Brain microvascular endothelial cell (primary cell): ENCODE measurements at regions not wholly inside any gene's neighbourhood (a gene's known extent, or its start where the extent isn't known, plus 50 kb on each side); places are given as distances from the start of the nearest gene placed in this dataset.

ENCODE experiments used
- DNase-seq: peaks from one replicate; pipeline ENCODE4 v3.0.0-alpha.2; 2020
- H3K27ac ChIP-seq: fragments of 250-450 bp; sonication (Bioruptor Pico); 2 replicates; pipeline ENCODE4 v1.5.1; 2020; ENCODE audit warnings: mild to moderate bottlenecking, moderate library complexity
- H3K27me3 ChIP-seq: fragments of 250-450 bp; sonication (Bioruptor Pico); replicated peaks from 2 replicates; pipeline ENCODE4 v1.5.1; 2020; ENCODE audit warnings: mild to moderate bottlenecking
- H3K36me3 ChIP-seq: fragments of 250-450 bp; sonication (Bioruptor Pico); replicated peaks from 2 replicates; pipeline ENCODE4 v1.5.1; 2020; ENCODE audit warnings: mild to moderate bottlenecking
- H3K4me3 ChIP-seq: 2 replicates; pipeline ENCODE4 v1.5.1; 2011; ENCODE audit warnings: low read depth, mild to moderate bottlenecking, control low read depth, low read length, moderate library complexity
- CTCF ChIP-seq: IDR thresholded peaks from 2 replicates; pipeline ENCODE4 v1.5.1; 2011; ENCODE audit warnings: low read depth, mild to moderate bottlenecking, moderate library complexity, low read length, control low read depth, inconsistent platforms; ENCODE audit errors: missing control alignments
- in situ Hi-C: cut with HindIII; loops from 2 replicates; pipeline ENCODE4 v1.10.0; 2017; ENCODE audit warnings: low sequenced_read_pairs, low pct_ligation_motif_present

GRCh38 chr17:77645072-77646045 lies 313.1 kb upstream of the TNRC6C start:
- H3K27me3 ChIP-seq: peaks cover 5% of the 10 kb centered on the region
- DNase-seq: peak; percentile 7
- TF ChIP-seq CTCF: peak; percentile 41
- in situ Hi-C loops: no loop called here
- H3K36me3 ChIP-seq: no peaks in the 10 kb centered on the region
- no peak overlapping the region for H3K4me3 ChIP-seq
- no peak overlapping the region for H3K27ac ChIP-seq

GRCh38 chr17:77646046-77646430 lies 312.5 kb upstream of the TNRC6C start:
- H3K27me3 ChIP-seq: peaks cover 3% of the 10 kb centered on the region
- no peak for TF ChIP-seq CTCF
- DNase-seq: no peak
- H3K4me3 ChIP-seq: no peak overlapping the region
- in situ Hi-C loops: no loop called here
- no peaks in the 10 kb centered on the region for H3K36me3 ChIP-seq
- H3K27ac ChIP-seq: no peak overlapping the region

DNA sequence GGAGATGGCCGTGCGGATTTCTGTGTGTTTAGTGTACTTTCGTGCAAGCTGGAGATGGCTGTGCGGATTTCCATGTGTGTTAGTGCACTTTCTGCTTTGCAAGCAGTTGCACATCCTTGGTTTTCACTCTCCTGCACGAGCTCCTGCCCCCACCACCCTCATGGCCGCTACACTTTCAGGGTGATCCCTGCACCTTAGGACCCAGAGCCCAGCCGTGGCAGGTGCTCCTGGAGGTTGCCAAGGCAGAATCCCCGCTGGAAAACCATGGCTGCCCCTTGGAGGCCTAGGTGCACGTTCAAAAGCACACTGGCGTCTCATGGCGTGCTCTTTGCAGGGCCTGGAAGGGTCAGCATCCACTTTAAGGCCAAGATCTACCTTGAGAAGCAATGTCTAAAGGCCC lies 311.0 kb upstream of the TNRC6C start:
- Histone ChIP-seq H3K36me3 (no peaks in the 10 kb centered on the region), H3K27ac (no peak overlapping the region), H3K4me3 (no peak overlapping the region), H3K27me3 (peaks cover 2% of the 10 kb centered on the region)
- no peak for TF ChIP-seq CTCF
- in situ Hi-C loops: no loop called here
- no peak for DNase-seq

DNA sequence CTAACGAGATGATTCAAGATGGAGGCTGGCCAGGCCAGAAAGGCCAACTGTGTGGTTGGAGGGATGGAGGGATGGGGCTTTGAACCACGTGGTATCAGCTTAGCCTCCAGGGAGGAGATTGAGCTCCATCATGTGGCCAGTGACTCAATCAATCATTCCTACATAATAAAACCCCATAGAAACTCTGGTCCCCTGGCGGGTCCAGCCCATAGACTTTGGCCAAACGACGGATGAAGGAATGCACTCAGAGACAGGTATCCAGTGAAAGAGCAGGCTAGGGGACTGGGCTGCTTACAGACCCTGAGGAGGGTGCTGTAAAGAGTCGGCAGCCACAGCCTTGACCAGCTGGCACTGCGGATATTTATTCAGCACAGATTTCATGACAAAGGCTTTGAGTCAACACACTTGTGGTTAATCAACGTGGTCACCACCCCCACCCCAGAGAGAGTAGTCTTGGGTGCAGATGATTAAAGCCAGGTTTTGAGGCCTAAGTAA lies 308.7 kb upstream of the TNRC6C start:
- peak; percentile 2 for TF ChIP-seq CTCF
- in situ Hi-C loops: no loop called here
- DNase-seq: peak; percentile 47

DNA sequence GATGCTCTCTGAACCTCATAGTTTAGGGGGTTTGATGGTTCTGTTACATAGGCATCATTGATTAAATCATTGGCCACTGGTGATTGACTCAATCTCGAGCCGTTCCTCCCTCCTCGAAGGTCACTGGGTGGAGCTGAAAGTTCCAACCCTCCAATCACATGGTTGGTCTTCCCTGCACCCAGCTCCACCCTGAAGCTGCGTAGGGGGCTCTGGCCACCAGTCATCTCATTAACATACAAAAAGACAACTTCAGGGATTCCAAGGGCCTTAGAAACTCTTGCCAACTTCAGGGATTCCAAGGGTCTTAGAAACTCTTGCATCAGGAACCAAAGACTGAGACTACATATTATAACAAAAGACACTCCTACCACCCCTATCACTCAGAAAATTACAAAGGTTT lies 306.5 kb upstream of the TNRC6C start:
- Histone ChIP-seq H3K4me3 (no peak overlapping the region), H3K27me3 (no peaks in the 10 kb centered on the region), H3K36me3 (no peaks in the 10 kb centered on the region), H3K27ac (no peak overlapping the region)
- no peak for DNase-seq
- in situ Hi-C loops: no loop called here
- TF ChIP-seq CTCF: no peak

More for the DNA sequence above, 308.7 kb upstream of the TNRC6C start:
- Histone ChIP-seq H3K36me3 (no peaks in the 10 kb centered on the region), H3K27ac (no peak overlapping the region), H3K27me3 (no peaks in the 10 kb centered on the region), H3K4me3 (no peak overlapping the region)
